ENCODE measurements at regions not wholly inside any gene's neighbourhood (a gene's known extent, or its start where the extent isn't known, plus 50 kb on each side); places are given as distances from the start of the nearest gene placed in this dataset.

DNA sequence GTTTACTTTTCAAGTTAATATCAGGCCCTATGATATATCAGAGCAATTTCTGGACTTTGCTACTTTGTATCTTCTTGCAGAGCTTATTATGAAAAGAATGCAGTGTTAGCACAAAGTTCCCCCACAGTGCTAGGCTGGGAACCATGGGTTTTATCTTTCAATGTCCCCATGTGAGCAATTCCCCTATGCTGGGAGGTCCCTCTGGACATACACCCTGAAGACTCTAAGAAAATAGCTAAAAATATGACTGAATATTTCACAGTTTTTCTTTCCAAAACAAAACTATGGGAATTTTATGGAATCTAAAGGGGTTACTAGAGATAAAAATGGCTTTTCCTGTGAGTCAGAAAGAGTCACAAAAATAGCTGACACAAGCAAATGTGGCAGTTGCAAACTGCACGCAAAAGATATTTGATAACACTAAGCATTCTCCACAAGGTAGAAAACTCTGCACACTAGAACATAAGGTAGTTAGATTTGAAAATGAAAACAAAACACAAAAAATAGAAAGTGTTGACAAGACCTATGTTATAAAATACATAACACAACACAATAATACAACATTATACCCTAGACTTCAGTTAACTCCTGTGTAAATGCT is 487.5 kb upstream of the GRIN3A start:
- TF ChIP-seq TAF1 (conservative IDR thresholded peaks at IDR 0.05) (no peak), FOXA1 (IDR thresholded peaks at IDR 0.05) (no peak), RAD21 (IDR thresholded peaks at IDR 0.05) (no peak), HNF4G (IDR thresholded peaks at IDR 0.05) (no peak), YY1 (IDR thresholded peaks at IDR 0.05) (no peak), EGR1 (IDR thresholded peaks at IDR 0.05; ENCODE audit: low read depth in 2 of 2) (no peak), SP1 (IDR thresholded peaks at IDR 0.05) (no peak)
- TF ChIP-seq, protein P1, sequence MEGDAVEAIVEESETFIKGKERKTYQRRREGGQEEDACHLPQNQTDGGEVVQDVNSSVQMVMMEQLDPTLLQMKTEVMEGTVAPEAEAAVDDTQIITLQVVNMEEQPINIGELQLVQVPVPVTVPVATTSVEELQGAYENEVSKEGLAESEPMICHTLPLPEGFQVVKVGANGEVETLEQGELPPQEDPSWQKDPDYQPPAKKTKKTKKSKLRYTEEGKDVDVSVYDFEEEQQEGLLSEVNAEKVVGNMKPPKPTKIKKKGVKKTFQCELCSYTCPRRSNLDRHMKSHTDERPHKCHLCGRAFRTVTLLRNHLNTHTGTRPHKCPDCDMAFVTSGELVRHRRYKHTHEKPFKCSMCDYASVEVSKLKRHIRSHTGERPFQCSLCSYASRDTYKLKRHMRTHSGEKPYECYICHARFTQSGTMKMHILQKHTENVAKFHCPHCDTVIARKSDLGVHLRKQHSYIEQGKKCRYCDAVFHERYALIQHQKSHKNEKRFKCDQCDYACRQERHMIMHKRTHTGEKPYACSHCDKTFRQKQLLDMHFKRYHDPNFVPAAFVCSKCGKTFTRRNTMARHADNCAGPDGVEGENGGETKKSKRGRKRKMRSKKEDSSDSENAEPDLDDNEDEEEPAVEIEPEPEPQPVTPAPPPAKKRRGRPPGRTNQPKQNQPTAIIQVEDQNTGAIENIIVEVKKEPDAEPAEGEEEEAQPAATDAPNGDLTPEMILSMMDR (IDR thresholded peaks at IDR 0.05; ENCODE audit: low read depth, low read length, missing input control), result no peak
- TF ChIP-seq, protein P2, sequence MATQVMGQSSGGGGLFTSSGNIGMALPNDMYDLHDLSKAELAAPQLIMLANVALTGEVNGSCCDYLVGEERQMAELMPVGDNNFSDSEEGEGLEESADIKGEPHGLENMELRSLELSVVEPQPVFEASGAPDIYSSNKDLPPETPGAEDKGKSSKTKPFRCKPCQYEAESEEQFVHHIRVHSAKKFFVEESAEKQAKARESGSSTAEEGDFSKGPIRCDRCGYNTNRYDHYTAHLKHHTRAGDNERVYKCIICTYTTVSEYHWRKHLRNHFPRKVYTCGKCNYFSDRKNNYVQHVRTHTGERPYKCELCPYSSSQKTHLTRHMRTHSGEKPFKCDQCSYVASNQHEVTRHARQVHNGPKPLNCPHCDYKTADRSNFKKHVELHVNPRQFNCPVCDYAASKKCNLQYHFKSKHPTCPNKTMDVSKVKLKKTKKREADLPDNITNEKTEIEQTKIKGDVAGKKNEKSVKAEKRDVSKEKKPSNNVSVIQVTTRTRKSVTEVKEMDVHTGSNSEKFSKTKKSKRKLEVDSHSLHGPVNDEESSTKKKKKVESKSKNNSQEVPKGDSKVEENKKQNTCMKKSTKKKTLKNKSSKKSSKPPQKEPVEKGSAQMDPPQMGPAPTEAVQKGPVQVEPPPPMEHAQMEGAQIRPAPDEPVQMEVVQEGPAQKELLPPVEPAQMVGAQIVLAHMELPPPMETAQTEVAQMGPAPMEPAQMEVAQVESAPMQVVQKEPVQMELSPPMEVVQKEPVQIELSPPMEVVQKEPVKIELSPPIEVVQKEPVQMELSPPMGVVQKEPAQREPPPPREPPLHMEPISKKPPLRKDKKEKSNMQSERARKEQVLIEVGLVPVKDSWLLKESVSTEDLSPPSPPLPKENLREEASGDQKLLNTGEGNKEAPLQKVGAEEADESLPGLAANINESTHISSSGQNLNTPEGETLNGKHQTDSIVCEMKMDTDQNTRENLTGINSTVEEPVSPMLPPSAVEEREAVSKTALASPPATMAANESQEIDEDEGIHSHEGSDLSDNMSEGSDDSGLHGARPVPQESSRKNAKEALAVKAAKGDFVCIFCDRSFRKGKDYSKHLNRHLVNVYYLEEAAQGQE (IDR thresholded peaks at IDR 0.05), result no peak
- TF ChIP-seq, protein P3, sequence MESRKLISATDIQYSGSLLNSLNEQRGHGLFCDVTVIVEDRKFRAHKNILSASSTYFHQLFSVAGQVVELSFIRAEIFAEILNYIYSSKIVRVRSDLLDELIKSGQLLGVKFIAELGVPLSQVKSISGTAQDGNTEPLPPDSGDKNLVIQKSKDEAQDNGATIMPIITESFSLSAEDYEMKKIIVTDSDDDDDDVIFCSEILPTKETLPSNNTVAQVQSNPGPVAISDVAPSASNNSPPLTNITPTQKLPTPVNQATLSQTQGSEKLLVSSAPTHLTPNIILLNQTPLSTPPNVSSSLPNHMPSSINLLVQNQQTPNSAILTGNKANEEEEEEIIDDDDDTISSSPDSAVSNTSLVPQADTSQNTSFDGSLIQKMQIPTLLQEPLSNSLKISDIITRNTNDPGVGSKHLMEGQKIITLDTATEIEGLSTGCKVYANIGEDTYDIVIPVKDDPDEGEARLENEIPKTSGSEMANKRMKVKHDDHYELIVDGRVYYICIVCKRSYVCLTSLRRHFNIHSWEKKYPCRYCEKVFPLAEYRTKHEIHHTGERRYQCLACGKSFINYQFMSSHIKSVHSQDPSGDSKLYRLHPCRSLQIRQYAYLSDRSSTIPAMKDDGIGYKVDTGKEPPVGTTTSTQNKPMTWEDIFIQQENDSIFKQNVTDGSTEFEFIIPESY (IDR thresholded peaks at IDR 0.05), result no peak
- TF ChIP-seq, protein P4, sequence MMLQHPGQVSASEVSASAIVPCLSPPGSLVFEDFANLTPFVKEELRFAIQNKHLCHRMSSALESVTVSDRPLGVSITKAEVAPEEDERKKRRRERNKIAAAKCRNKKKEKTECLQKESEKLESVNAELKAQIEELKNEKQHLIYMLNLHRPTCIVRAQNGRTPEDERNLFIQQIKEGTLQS (IDR thresholded peaks at IDR 0.05), result no peak
- TF ChIP-seq, protein P5, sequence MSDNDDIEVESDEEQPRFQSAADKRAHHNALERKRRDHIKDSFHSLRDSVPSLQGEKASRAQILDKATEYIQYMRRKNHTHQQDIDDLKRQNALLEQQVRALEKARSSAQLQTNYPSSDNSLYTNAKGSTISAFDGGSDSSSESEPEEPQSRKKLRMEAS (IDR thresholded peaks at IDR 0.05), result no peak

Measured in liver (tissue), 3 donors.